Tibial nerve (tissue), 4 donors: ENCODE measurements at regions not wholly inside any gene's neighbourhood (a gene's known extent, or its start where the extent isn't known, plus 50 kb on each side); places are given as distances from the start of the nearest gene placed in this dataset.

Experiments
- EP300 ChIP-seq, 2 donors: sonication (generic); formaldehyde crosslinking; IDR thresholded peaks; one replicate each; pipeline ENCODE4 v1.6.1; 2017; ENCODE audit warnings: antibody characterized with exemption in 2 of 2, mild to moderate bottlenecking in 1 of 2
- POLR2A ChIP-seq, 2 donors: fragments of 450-650 bp; IDR thresholded peaks; one replicate each; pipeline ENCODE4 v1.6.1; 2017; ENCODE audit warnings: antibody characterized with exemption in 2 of 2, mild to moderate bottlenecking in 2 of 2, moderate library complexity in 2 of 2
- TF ChIP-seq, protein P1 (sequence below), 5 experiments: fragments of 200-600 bp in 3 of 5; fragments of 450-650 bp in 2 of 5; sonication (generic) in 3 of 5; IDR thresholded peaks; one replicate each; pipeline ENCODE4 v1.5.1; 2016 to 2019; ENCODE audit warnings: antibody characterized with exemption in 5 of 5, mild to moderate bottlenecking in 3 of 5, moderate library complexity in 2 of 5

DNA sequence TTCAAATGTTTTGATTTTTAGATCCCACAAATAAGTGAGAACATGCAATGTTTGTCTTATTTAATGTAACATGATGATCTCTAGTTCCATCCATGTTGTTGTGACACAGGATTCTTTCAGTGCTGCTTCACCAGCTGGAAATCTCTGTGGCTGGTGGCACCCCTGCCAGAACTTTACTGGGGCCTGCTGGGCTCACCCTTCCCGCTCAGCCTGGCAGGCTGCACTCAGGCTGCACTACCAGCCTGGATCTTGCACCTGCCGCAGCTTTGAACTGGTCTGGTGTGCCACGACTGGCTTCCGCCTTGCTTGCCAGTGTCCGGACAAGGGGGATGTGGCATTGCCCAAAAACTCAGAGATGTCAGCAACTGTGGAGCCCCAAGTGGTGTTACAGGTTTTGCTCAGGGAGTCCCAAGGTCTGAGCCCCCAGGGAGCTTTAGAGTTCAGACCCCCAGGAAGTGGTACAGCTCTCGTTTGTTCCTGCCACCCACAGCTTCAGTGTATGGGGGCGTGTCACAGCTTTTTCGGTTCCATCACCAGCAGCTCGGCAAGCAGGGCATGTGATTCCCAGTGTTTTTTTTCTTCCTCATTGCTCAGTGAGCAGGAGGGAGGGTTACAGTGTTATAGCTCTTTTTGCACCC is 72.3 kb upstream of the SYNCRIP start:
- TF ChIP-seq, protein P1, sequence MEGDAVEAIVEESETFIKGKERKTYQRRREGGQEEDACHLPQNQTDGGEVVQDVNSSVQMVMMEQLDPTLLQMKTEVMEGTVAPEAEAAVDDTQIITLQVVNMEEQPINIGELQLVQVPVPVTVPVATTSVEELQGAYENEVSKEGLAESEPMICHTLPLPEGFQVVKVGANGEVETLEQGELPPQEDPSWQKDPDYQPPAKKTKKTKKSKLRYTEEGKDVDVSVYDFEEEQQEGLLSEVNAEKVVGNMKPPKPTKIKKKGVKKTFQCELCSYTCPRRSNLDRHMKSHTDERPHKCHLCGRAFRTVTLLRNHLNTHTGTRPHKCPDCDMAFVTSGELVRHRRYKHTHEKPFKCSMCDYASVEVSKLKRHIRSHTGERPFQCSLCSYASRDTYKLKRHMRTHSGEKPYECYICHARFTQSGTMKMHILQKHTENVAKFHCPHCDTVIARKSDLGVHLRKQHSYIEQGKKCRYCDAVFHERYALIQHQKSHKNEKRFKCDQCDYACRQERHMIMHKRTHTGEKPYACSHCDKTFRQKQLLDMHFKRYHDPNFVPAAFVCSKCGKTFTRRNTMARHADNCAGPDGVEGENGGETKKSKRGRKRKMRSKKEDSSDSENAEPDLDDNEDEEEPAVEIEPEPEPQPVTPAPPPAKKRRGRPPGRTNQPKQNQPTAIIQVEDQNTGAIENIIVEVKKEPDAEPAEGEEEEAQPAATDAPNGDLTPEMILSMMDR (IDR thresholded peaks at IDR 0.05), result no peak
- TF ChIP-seq POLR2A (IDR thresholded peaks at IDR 0.05) (no peak), EP300 (IDR thresholded peaks at IDR 0.05) (no peak)
